HG02885 (cell line): ENCODE measurements at regions not wholly inside any gene's neighbourhood (a gene's known extent, or its start where the extent isn't known, plus 50 kb on each side); places are given as distances from the start of the nearest gene placed in this dataset.
"Not testable (repeated sequence)": the region's sequence is repeated elsewhere in the genome, so short reads cannot be mapped to it uniquely, and the experiment has no call there.

Source experiments
- ATAC-seq: cut with Tn5 transposase; IDR thresholded peaks from one replicate; pipeline ENCODE4 v1.9.1; 2021; ENCODE audit warnings: mild to moderate bottlenecking; ENCODE audit not compliant: unreplicated experiment, poor library complexity

DNA sequence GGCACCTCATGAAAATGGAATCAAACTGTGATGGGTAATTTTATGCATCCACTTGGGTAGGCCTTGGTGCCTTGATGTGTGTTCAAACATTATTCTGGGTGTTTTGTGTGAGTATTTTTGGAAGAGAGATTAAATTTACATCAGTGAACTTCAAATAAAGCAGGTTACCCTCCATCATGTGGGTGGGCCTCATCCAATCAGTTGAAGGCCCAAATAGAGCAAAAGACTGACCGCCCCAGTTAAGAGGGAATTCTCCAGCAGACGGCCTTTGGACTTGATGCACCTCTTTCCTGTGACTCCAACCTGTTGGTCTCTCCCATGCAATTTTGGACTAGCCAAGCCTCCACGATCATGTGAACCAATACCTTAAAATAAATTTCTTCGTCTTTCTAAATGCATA, 97.7 kb upstream of the DPP6 start:
- ATAC-seq, result no peak

DNA sequence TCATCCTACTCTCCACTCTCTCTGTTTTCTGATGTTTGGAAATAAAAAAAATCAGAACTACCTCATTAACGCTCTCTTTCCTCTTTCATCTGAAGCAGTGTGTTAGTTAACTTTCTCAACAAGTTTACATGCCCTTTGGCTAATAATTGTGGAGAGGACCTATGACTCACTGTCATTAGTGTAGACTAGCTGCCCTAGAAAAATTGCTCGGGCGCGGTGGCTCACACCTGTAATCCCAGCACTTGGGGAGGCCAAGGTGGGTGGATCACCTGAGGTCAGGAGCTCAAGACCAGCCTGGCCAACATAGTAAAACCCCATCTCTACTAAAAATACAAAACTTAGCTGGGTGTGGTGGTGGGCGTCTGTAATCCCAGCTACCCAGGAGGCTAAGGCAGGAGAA, 94.5 kb upstream of the DPP6 start:
- ATAC-seq, result not testable (repeated sequence)

DNA sequence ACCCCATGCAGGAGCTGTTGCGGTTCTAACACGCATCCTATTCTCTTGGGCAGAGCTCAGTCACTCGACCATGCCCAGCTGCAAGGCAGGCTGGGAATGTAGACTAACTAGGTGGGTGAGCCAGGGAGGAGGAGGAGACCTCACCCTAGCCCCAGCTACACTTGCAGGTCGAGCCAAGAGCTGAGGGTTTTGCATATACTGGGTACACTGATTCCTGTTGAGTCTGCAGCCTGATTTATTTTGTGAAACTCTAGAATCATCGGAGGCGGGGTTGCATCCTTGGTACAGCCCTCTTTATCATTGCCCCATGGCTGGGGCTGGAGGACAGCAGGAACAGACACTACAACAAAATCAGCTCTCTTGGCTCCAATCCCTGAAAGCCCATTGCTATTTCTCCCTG, 93.8 kb upstream of the DPP6 start:
- not testable (repeated sequence) for ATAC-seq

DNA sequence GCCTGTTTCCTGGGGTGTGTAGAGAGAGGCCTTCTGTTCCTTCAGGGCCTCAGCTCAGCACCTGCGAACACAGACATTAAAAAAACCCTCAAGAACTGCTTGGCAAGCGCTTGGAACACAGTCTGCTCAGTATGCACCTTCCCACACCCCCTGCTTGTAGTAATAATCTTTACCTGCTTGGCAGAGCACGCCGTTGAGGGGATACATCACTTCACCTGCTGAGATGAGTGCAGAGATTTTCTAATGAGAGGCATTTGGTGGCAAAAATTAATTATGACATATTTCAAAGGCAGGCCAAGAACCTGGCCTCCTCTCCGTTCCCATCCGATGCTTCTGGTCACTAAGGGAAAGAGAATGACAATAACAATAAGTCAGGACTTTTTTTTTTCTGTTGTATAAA, 93.4 kb upstream of the DPP6 start:
- not testable (repeated sequence) for ATAC-seq

DNA sequence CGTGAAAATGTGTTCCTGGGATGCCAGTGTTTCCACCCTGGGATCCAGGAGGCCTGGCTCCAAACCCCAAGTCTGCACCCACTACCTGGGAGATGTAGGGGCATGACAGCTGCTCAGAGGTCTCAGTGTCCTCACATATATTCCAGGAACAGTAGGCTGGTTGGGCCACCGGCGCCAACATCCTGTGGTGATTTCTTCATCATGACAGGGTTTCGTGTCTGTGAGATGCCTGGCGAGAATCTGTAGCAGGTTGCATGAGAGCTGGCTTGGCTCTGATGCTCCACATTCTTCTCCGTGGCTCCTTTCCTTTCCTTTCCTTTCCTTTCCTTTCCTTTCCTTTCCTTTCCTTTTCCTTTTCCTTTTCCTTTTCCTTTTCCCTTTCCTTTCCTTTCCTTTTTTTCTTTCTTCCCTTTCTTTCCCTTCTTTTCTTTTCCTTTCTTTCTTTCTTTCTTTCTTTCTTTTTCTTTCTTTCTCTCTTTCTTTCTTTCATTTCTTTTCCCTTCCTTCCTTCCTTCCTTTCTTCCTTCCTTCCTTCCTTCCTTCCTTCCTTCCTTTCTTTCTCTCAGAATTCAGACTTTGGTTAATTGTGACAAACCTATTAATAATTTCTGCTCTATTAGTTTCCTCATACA, 87.6 kb upstream of the DPP6 start:
- ATAC-seq, result not testable (repeated sequence)

DNA sequence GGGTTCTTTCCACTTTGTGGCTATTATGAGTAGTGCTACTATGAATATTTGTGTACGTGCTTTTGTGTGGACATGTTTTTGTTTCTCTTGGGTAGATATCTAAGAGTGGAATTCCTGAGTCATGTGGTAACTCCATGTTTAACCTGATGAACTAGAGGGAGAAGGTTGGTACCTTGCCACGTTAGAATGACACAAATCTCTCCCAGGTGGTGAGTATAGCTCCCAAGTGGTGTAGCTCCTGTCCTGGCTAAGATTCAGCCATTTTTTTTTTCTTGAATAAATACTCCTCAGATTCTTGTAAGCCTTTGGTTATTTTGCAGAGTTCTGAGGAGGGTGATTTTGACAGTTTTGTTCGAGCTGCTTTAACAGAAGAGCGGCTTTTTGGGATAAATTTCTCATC, 83.2 kb upstream of the DPP6 start:
- ATAC-seq, result not testable (repeated sequence)

DNA sequence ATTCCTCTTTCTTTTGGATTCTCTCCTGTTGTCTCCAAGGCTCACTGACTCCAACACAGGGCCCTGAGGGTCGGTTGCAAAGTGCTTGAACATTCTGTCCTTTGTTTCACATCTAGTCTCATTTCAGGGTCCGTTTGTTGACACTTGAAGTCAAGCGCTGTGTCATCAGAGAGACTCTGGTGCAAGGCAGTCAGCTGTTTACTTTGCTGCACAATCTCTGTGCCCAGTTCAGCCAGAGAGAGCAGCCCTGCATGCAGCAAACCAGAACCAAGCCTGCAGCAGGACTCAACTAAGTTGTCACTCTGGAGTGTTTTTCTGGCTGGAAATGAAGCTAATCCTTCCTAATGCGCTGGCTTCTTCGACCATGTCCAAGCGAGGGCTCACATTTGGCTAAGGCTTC, 77.6 kb upstream of the DPP6 start:
- not testable (repeated sequence) for ATAC-seq

DNA sequence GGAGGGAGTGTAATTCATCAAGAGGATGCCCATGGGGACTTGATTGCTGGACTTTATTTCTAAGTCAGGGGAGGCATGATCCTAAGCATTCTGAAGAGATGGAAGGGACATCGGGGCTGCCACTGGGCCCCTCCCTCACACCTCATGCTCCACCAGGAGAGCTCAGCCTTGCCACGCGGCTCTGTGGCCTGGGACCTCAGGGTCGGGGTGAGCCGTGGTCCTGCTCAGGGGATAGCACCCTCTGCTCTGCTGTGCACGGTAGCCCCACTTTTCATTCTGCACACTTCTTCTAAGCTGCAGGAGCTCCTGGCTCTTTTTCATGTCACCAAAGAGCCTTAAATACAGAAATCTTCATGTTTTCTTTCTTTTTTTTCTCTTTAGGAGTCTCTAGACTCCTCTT, 75.5 kb upstream of the DPP6 start:
- ATAC-seq, result not testable (repeated sequence)

DNA sequence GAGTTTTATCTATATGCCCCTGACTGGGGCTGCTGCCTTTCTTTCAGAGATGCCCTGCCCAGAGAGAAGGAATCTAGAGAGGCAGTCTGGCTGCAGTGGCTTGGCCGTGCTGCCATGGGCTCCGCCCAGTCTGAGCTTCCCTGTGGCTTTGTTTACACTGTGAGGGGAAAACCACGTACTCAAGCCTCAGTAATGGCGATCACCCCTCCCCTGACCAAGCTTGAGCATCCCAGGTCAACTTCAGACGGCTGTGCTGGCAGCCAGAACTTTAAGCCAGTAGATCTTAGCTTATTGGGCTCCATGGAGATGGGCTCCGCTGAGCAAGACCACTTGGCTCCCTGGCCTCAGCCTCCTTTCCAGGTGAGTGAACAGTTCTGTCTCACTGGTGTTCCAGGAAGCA, 69.0 kb upstream of the DPP6 start:
- not testable (repeated sequence) for ATAC-seq

DNA sequence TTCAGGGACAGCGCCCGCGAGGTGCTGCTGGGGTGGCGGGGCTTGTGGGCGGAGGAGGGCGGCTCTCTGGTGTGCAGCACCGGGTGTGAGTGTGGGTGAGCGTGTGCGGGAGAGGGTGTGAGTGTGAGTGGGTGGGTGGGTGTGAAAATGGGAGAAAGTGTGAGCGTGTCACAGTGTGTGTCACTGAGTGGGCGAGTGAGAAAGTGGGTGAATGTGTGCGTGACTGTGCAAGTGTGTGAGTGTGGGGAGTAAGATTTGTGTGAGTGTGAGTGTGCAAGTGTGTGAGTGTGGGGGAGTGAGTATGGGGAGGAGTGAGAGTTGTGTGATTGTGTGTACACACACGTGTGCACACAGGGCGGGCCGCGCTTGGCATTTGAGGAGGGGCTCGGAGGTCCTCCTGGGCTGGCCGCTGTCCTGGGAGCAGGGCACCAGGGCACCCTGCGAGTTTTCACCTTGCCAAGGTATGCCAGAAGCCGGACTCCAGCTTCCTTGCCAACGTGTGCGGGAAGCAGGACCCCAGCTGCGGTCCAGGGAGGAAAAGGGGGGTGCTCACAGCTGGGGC, 63.1 kb upstream of the DPP6 start:
- ATAC-seq, result not testable (repeated sequence)

DNA sequence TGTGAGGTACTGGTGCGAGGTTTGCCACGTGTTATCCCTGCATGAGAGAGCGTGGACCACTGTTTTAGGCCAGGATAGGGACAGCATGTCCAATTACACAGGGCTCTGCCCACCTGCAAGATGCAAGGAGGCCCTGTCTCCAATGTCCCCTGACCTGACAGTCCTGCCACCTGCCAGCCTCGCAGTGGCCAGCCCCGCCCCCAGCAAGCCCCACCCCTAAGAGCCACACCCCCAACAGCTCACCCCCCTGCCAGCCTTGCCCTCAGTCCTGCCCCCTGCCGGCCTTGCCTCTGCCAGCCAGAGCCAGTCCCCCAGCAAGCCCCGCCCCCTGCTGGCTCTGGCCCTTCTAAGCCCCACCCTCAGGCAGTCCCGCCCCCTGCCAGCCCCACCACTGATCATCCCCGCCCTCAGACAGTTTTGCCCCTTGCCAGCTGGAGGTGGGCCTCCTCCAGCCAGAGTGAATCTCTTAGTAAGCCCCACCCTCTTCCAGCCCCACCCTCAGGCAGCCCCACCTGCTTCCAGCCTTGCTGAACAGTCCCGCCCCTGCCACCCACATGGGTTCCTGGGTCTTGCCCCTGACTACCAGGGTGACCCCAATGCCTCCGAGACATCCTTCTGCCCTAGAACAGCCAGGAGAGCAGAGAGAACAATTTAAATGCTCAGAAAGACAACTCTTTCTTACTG, 62.3 kb upstream of the DPP6 start:
- ATAC-seq, result not testable (repeated sequence)

DNA sequence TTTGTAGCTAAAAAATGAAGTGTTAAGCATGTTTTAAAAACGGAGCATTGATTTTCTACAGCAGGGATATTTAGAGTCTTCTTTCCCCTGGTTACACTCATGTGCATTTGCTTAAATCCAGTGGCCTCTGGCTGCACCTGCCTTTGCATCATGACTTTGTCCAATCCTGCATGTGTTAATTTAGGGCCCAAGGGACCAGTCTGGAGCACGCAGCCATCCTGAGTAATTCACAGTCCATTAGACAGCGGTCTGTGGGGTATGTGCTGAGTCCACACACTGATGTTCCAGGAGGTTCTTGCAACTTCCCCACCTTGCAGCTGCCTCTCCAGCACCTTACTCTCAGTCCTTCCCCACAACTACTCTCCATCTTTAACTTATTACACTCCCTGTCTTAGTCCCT, 60.7 kb upstream of the DPP6 start:
- not testable (repeated sequence) for ATAC-seq

DNA sequence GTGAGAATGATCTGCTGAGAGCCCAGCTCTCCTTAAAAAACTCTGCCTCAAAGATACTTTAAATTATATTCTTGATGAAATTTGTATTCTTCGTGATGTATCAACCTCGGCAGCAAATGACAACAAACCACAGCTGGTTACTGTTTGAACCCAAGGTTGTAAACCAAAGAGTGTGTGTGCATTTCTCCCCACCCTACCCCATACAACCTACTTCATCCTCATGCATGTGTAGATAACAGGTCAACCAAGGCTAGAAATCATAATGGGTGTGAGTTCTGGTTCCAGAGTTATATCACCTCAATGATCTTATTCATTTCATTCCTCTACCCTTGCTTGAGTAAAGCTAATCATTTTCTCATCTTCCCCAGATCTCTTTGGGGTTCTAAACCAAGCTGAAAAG, 58.8 kb upstream of the DPP6 start:
- ATAC-seq, result not testable (repeated sequence)

DNA sequence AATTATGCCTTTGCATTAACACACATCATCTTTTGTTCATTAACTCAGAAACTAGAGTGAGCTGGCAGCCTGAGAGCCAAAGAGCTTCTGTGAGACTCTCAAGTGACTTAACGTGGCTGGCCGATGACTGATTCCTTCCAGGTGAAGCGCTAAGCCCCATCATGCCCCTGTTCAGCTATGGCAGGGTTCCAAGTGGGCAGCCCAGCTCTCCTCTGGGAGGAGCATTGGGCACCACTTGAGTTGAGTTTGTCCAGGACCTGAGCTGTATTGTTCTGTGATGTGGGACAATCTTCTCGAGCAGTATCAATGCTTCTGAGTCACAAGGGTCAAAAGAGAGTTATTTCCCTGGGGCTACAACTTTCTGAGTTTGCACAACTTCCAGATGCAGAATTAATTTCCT, 53.3 kb upstream of the DPP6 start:
- not testable (repeated sequence) for ATAC-seq
